ENCODE measurements at regions not wholly inside any gene's neighbourhood (a gene's known extent, or its start where the extent isn't known, plus 50 kb on each side); places are given as distances from the start of the nearest gene placed in this dataset.
A peak's percentile ranks its signal among the peaks of the same experiment; 100 is the strongest.
"Not testable (repeated sequence)": the region's sequence is repeated elsewhere in the genome, so short reads cannot be mapped to it uniquely, and the experiment has no call there.

DNA sequence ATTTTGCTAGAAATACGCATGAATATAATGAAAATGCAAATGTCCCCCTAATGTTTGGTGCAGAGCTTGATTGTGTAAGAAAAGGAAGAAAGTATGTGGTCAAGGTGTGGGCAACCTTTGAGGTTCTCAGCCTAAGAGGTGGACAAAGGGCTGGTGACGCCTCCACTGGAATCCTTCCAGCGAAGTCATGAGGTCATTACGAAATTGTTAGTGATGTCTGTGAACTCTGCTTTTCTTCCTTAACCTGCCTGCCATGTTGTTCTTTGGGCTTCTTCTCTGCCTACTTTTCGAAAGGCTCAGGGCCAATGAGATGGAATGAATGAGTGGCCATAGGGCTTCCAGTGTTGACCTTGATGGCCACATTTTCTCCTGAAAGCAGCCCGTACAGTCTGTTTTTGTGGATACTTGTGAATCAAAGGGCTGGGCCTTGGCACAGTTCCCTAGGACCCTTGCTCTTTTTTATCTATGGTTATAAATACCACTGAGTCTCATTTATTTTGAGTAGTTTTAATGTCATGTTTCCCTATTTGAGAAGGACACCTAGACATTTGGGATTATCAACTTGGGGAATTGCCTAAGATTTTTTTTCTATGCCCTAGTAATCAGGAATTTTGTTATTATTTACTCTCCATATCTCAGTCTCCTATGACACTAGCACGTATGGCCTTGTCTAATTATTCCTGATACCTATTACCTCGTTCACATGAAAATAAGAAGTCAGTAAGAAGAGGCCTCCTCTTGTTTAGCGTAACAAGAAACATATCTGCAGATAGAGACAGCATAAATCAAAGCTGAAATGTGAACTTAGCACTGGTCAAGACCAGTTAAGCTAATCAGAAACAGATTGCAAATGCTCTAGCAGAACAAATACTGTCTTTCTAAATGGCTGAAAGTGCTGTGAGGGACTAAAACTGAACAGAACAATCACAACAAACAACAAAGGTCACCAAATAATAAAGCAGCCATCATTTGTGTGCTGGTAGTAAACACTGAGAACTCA is 334.6 kb downstream of the BCL2L11 start:
- not testable (repeated sequence) for DNase-seq

DNA sequence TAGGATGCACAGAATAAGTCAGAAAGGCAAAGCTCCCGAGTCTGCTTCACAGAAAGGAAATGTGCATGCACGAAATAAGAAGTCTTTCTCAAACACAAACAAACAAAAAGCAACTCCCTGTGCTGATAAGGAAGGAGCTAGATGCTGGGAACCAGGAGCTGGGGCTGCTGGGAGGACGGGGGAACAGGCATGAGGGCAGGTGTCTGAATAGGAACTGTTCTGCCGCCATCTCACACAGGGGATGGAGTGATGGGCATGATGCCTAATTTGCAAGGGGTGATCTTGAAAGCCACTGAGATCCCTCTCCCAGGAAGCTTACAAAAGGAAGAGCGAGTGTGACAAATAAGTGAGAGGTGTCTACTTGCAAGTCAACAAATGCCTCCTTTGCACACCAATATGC is 336.5 kb downstream of the BCL2L11 start:
- not testable (repeated sequence) for DNase-seq

DNA sequence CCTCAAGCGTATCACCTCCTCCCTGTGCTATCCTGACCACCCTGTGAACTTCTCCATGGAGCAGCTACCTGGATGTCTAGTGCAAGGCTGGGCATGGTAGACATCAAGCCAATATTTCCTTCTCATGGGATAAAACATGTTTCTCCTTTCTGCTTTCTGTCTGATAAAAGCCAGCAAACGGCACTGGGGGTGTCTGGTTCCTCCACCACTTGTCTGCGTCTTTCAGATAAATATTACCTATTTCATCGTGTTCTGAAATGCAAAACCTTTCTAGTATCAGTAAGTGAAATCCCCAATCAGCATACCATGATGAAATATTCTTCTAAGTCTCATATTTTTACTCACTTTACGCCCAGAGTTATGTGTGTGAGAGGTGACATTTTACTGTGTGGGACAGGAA is 340.2 kb downstream of the BCL2L11 start:
- DNase-seq, result not testable (repeated sequence)

DNA sequence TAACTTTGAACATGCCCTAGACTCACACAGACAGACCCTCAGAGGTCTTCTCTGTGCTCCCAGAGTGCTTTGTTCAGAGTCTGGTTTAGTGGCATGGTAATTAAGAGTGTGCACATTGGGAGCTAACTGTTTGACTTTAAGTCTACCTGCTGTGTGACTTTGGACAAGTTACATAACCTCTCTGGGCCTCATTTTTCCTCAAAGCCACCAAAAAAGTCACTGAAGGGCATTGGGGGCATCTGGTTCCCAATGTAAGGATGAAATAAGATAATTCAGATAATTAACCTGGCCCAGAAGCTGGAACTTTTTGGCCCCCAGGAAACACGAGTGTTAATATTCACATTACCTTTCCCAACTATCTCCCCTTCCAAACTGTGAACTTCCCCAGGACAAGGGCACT is 341.1 kb downstream of the BCL2L11 start:
- not testable (repeated sequence) for DNase-seq

DNA sequence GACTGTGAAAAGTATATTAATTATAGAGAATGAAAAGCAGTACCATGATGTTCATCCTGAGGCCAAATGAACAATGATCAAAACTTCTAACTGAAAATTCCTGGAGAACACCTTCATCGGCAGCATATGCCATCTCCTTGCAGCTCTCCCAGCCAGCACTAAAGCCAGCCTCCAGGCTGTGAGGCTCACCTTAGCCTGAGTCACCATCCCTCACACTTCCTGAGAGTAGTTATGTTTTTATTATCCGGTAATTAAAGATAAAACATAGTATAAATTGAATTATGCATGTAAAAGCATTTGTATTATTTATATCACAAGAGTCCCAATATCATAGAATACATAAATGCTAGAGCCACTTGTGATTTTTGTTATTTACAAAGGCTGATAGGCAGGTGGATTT is 341.9 kb downstream of the BCL2L11 start:
- not testable (repeated sequence) for DNase-seq

DNA sequence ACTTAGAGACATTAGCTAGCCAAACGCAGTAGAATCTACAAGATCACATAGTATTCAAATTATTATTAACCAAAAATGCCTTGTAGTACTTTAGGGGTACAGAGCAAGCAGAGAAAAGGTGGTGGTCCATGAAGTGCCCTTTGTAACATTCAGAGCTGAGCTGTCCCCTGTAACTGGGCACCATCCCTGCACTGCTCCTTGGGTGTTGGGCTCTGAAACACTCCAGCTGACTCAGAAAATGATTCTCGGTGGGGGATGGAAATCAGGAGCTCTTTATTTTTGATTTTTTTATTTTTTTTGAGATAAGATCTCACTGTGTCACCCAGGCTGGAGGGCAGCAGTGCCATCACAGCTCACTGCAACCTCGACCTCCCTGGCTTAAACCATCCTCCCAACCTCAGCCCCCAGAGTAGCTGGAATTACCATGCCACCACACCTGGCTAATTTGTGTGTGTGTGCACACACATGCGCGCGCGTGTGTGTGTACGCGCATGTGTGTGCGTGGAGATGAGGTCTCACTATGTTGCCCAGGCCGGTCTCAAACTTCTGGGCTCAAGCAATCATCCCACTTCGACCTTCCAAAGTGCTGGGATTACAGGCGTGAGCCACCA is 342.6 kb downstream of the BCL2L11 start:
- DNase-seq, result not testable (repeated sequence)

DNA sequence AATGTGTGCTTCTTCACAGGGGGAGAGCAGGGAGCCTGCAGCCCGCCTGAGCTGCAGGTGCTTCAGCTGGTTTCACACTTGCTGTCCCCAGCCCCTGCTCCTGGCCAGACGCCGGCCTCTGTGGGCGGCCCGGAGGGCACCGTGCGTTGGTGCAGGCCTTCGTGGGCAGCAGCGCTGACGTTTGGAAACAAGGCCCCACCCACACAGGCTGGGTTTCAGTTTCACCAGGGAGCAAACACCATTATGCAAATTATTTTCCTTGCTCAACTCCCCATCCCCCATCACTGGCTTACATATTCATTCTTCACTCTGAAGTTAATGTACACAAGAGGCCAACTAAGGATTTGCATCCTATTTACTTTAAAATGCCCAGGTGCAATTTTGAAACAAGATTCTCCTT is 343.2 kb downstream of the BCL2L11 start:
- DNase-seq, result not testable (repeated sequence)

DNA sequence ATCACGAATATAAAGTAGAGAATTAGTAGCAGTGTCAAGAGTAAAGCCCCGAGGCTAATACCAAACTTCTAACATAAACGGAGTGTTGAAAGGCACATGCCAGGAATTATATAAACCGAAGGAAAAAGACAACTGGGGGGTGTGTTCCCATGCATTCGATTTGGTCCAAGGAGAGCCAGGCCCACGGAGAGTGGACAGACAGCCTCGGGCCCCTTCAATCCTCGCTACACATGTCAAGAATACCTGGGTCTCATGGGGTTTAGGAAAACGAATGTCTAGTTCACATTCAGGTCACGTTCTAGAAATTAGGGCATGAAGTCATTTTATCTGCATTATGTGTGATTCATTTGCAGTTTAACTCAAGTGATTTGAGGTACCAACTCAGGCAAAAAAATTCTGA is 343.7 kb downstream of the BCL2L11 start:
- not testable (repeated sequence) for DNase-seq

DNA sequence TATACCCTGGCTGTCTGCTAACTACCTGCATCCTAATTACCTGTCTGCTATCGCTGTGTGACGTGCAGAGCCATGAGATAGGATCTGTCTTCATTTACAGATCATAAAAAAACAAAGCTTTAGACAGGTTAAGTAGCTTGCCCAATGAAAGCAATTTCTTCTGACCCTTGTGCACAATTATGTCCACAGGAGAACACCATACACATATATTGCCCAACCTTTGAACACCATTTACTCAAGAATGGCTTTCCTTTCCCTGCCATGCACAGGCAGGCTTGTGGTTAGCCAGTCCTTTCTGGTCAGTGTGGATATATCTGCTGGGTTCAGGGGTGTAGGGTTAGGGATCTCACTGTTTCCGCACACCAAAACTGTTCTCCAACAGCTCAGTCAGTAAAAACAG is 344.8 kb downstream of the BCL2L11 start:
- not testable (repeated sequence) for DNase-seq

DNA sequence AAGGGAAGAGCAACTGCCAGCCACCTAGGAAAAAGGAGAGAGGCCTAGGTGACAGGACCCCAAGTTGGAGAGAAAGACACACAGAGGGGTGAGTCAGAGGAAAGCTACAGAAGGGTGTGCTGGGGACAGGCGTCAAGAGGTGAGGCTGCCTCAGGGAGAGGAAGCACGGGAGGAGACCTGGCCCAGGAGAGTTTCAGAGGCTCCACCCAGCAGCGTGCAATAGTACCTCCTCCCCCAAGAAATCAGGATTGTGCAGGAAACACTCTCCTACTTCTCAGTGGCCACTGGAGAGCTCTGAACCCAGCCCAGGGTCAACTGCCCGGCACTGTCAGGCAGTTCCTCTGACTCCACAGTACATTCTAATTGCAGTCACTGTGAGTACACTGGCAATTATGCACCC is 346.0 kb downstream of the BCL2L11 start:
- not testable (repeated sequence) for DNase-seq

DNA sequence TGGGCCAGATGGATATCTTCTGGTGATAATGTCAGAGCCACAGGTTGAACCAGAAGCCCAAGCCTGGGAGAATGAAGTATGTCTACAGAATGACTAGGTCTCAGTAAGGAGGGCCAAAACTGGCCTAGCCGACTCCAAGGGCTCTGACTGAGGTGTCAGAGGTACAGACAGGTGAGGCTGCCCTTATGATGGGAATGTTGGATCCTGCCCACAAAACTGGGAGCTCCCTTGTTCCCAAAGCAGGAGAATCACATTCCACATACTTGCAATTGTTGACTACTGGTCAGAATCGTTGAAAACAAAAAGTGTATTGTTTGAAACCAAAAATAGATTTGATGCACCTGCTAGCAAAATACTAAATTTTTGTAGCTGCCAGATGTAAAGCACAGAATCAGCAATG is 350.2 kb downstream of the BCL2L11 start:
- DNase-seq, result not testable (repeated sequence)

DNA sequence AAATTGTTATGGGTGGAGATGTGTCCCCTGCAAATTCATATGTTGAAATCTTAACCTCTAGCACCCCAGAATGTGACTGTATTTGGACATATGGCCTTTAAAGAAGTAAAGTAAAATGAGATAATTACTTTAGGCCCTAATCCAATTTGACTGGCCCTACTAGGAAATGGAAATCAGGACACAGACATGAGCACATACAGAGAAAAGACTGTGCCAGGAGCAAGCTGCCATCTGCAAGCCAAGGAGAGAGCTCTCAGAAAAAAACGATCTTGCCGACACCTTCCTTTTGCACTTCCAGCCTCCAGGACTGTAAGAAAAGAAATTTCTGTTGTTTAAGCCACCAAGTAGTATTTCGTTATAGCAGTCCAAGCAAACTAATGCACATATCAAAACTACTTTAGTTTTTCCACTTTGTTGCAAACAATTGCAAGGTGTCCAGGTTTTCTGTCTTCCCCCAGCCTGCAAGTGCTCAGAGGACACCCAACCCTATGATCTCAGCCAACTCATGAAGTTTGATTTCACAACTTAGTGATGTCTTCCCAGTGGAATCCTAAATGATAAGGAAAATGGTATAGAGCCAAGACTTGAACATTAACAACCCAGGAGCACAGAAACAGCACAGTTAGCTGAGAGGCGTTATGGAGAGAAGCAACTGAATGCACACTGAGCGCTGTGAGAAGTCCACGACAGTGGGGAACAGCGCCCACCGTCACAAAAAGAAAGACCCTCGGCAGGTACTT is 351.2 kb downstream of the BCL2L11 start:
- DNase-seq, result not testable (repeated sequence)

DNA sequence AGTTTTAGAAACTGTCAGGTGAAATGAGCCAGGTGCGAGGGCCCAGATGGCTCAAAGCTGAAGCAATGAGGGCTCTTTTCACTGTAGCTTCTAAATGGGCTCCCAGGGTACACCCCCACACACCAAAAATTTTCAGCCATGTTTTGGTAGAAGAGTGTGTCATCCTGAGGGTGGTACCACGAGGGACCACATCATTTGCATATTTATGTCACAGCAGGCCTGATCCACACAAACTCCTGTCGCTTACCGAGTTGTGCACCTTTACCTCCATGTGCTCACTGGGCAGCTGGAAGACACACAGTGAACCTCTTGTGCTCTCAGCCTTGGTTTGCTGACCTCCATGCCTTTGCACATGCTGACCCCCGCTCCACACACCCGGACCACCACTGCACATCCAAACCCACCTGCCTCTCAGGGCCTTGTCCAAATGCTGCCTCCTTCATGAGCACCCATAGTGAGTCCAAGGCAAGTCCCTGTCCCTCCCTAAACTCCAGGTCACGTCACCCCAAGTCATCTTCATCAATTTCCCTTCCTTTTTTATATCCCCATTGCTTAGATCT is 352.2 kb downstream of the BCL2L11 start:
- DNase-seq, result not testable (repeated sequence)

DNA sequence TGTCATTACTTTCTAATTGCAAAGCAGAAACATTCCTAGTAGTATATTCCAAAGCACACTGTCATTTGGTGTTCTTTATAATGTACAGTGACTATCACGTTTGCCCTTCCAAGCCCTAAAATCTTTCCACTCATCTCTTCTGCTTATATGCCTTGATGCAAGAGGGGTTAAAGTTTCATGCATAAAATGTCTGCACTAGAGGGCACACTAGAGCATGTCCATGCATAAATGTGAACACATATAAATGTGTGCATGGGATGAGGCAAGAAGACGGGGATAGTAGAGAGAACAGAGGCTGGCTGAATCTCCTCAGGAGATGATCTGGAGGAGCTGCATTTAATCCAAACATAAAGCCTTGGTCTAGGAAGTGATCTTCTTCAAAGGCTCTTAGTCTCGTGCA is 352.8 kb downstream of the BCL2L11 start:
- DNase-seq, result not testable (repeated sequence)

DNA sequence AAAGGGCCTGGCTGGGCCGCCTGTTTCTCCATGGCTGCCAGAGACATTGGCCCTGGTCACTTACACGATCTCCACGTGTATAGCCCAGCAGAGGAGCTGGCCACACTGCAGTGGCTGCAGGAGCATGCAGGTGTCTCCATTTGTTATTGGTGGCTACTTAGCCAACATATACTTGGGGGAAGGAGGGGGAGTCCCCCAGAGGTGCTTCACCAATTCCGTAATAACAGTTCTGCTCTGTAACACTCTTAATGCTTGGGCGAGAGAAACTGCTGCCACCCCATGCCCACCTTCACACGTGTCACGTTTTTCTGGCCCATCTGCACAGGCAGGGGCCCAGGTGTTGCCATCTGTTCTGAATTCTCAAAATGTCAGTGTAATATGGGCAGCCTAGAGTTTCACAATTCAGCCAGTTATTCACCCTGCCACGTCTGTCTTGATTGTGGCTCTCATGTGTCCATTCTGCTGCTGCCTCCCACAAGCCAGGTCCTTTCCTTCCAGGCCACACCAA is 353.5 kb downstream of the BCL2L11 start:
- DNase-seq, result not testable (repeated sequence)

DNA sequence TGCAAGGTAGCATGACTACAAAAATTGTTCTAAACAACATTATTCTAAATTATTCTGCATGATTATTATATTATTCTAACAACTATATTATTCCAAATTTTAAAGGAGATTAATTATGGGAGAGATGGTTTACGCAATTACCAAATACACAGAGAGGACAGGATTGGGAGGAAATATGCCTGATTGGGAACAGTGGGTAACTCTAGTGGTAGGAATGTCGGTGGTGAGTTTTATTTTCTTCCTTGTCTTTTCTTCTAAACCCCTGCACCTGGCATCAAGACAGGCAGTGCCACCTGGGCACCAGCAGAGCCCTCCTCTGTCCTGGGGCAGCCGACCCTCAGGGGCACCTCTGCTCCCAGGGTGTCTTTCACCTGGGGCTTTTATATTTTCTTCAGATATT is 357.6 kb downstream of the BCL2L11 start:
- DNase-seq, result not testable (repeated sequence)

DNA sequence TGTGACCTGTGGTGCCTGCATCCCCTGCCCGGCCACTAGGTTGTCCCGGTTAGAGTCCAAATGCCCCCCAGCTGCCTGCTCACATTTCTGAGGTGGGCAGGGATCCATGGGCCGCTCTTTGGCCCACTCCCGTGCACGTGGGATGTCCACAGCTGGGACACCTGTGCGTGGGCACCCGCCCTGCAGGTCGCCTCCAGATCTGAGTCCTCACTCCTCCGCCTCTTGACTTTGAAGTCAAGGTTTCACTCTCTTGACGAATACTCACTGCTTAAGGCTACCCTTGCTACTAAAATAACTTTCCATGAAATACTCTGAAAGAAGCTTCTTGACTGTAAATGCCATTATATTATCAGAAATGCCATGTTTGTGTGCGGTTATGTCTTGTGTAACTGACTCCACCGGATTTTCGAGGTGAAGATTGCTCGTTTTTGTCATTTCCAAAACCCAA is 358.2 kb downstream of the BCL2L11 start:
- DNase-seq, result peak; percentile 50

DNA sequence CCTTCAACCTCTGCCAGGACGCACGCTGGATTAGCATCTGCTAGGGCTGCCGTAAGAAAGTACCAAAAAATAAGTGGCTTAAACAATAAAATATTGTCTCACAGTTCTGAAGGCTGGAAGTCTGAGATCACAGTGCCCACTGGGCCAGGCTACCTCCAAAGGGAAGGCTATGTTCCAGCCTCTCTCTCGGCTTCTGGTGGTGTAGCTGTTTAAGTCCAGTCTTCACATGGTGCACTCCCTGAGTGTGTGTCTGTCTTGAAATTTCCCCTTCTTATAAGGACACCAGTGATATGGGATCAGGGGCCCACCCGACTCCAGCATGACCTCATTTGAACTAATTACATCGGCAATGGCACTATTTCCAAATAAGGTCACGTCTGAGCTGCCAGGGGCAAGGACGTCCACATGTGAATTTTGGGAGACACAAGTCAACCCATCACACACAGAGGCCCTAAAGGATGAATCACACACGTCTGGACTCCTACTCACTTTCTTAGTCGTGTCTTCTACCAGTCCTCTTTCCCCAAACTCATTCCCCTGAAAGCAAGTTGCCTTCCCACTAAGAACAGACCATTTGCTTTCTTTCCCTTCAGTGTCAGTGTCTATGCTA is 359.4 kb downstream of the BCL2L11 start:
- DNase-seq, result peak; percentile 88

DNA sequence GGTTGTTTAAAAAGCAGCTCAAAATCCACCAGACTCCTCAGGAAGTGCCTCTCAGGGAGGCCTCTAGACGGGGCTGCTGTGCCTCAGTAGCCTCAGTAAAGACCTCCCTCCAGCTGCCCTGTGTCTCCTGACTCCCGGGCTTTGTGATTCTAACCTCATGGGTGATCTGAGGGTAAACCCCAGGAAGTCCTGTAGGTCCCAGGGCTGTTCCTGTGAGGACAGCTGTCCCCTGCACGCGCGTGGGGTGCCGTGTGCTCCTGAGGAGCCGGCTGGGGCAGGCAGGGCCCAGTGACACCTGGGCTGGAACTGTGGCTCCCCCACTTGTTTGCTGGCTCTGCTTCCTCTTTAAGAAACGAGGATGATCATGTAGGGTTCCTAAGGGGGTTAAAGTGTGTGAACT is 359.9 kb downstream of the BCL2L11 start:
- peak; percentile 51 for DNase-seq

DNA sequence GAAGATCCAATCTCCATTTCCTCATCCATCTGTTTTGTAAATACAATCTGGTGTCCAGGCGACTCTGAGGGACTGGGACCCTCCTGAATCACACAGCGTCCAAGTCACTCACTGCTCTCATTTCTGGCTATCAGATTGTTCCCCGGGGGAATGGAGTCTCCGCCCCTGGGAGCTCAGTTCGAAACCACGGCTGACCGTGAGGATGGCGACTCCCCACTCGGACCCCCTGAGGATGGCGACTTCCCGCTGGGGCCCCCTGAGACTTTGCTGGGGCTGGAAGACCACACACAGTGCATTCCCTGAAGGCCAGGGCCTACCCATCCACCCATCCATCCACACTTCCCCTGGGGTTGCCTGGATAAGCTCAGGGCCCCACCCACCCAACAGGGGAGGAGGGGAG is 360.5 kb downstream of the BCL2L11 start:
- DNase-seq, result not testable (repeated sequence)

DNA sequence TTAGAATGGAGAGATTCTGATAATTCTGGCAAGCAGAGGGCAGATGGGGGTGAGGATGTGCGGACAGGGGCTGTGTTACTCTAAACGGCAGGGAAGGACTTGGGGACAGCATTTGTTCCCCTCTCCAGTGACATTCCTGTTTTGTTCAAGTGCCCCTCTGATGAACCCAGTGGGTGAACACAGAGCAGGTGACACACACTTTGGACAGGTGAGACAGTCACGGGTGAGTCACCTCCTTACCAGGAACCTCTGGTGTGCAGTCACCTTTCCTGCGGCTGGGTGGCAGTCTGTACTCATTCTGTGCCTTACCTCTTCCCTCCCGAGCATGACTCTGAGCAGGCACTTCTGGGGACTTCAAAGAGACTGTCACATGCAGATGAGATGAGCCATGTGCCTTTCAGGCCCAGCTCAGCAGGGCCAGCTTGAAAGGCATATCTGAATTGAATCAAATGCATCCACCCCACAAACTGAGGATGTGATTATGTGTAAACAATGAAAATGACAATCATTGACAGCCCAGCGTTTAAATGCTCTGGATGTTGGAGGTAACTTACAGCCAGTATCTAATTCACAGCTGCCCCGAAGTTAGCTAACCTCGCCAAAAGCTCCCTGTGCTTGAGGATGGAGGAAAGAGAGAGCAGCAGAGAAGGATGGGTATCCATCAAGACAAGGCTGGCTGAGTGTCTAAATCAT is 362.4 kb downstream of the BCL2L11 start:
- not testable (repeated sequence) for DNase-seq

All from inflammatory macrophage treated with lipopolysaccharide for 4 hours (primary cell).